Right atrium auricular region (tissue), 2 donors: ENCODE measurements at regions not wholly inside any gene's neighbourhood (a gene's known extent, or its start where the extent isn't known, plus 50 kb on each side); places are given as distances from the start of the nearest gene placed in this dataset.

Experiments used
- DNase-seq: peaks from one replicate; pipeline ENCODE4 v3.0.0-alpha.2; 2019; ENCODE audit warnings: low spot score
- H3K27ac ChIP-seq, 2 donors: fragments of 200-600 bp; sonication (generic); 1 replicate in 1 of 2; 2 replicates in 1 of 2; pipeline ENCODE4 v1.5.1; 2016 to 2019
- H3K27me3 ChIP-seq, 2 donors: fragments of 200-600 bp; sonication (generic); one replicate each; pipeline versions ENCODE4 v1.5.1 to v1.6.0; 2017 to 2019
- H3K36me3 ChIP-seq: fragments of 200-600 bp; sonication (generic); one replicate; pipeline ENCODE4 v1.5.1; 2016
- H3K4me1 ChIP-seq, 2 donors: fragments of 200-600 bp; sonication (generic); one replicate each; pipeline versions ENCODE4 v1.5.1 to v1.6.0; 2017 to 2019
- H3K4me3 ChIP-seq, 2 donors: fragments of 200-600 bp; sonication (generic); 1 replicate in 1 of 2; 2 replicates in 1 of 2; pipeline ENCODE4 v1.5.1; 2017 to 2019; ENCODE audit warnings: mild to moderate bottlenecking in 1 of 2, moderate library complexity in 1 of 2
- H3K9me3 ChIP-seq, 2 donors: fragments of 200-600 bp; sonication (generic); one replicate each; pipeline ENCODE4 v1.5.1; 2019
- CTCF ChIP-seq, 2 donors: fragments of 200-600 bp; sonication (generic); IDR thresholded peaks; one replicate each; pipeline ENCODE4 v1.5.1; 2019; ENCODE audit warnings: antibody characterized with exemption in 2 of 2

GRCh38 chr14:80124794-80125193 is 86.5 kb downstream of the DIO2 start:
- Histone ChIP-seq H3K4me3 (no peak overlapping the region), H3K27me3 (no peaks in the 10 kb centered on the region), H3K27ac (no peak overlapping the region), H3K9me3 (no peaks in the 10 kb centered on the region), H3K36me3 (no peaks in the 10 kb centered on the region), H3K4me1 (no peaks in the 10 kb centered on the region)
- DNase-seq = no peak
- no peak for TF ChIP-seq CTCF (IDR thresholded peaks at IDR 0.05)

- H3K4me1 ChIP-seq = no peaks in the 10 kb centered on the region
- no peak overlapping the region for H3K4me3 ChIP-seq
- no peak for DNase-seq
- H3K9me3 ChIP-seq = no peaks in the 10 kb centered on the region
- H3K36me3 ChIP-seq = no peaks in the 10 kb centered on the region
- no peaks in the 10 kb centered on the region for H3K27me3 ChIP-seq
- no peak overlapping the region for H3K27ac ChIP-seq
- TF ChIP-seq CTCF (IDR thresholded peaks at IDR 0.05) = no peak
Observed at GRCh38 chr14:80117876-80118275, 93.4 kb downstream of the DIO2 start.

- H3K36me3 ChIP-seq = no peaks in the 10 kb centered on the region
- H3K4me1 ChIP-seq = no peaks in the 10 kb centered on the region
- H3K27ac ChIP-seq = no peak overlapping the region
- no peak for DNase-seq
- H3K4me3 ChIP-seq = no peak overlapping the region
- no peak for TF ChIP-seq CTCF (IDR thresholded peaks at IDR 0.05)
- no peaks in the 10 kb centered on the region for H3K9me3 ChIP-seq
- no peaks in the 10 kb centered on the region for H3K27me3 ChIP-seq
Observed at GRCh38 chr14:80116157-80116556, 95.1 kb downstream of the DIO2 start.

- no peaks in the 10 kb centered on the region for H3K27me3 ChIP-seq
- no peak overlapping the region for H3K27ac ChIP-seq
- no peaks in the 10 kb centered on the region for H3K4me1 ChIP-seq
- no peak for TF ChIP-seq CTCF (IDR thresholded peaks at IDR 0.05)
- H3K4me3 ChIP-seq = no peak overlapping the region
- no peaks in the 10 kb centered on the region for H3K9me3 ChIP-seq
- no peaks in the 10 kb centered on the region for H3K36me3 ChIP-seq
- DNase-seq = no peak
Observed at GRCh38 chr14:80110721-80111120, 100.6 kb downstream of the DIO2 start.

GRCh38 chr14:80109055-80109454 is 102.2 kb downstream of the DIO2 start:
- DNase-seq = no peak
- no peak overlapping the region for H3K4me3 ChIP-seq
- TF ChIP-seq CTCF (IDR thresholded peaks at IDR 0.05) = no peak
- no peaks in the 10 kb centered on the region for H3K27me3 ChIP-seq
- H3K36me3 ChIP-seq = no peaks in the 10 kb centered on the region
- H3K27ac ChIP-seq = no peak overlapping the region
- H3K9me3 ChIP-seq = no peaks in the 10 kb centered on the region
- no peaks in the 10 kb centered on the region for H3K4me1 ChIP-seq

GRCh38 chr14:80108430-80108829 is 102.9 kb downstream of the DIO2 start:
- H3K27me3 ChIP-seq = no peaks in the 10 kb centered on the region
- H3K27ac ChIP-seq = no peak overlapping the region
- H3K36me3 ChIP-seq = no peaks in the 10 kb centered on the region
- DNase-seq = no peak
- no peaks in the 10 kb centered on the region for H3K4me1 ChIP-seq
- H3K9me3 ChIP-seq = no peaks in the 10 kb centered on the region
- TF ChIP-seq CTCF (IDR thresholded peaks at IDR 0.05) = no peak
- H3K4me3 ChIP-seq = no peak overlapping the region
